HCT116 (cell line): ENCODE measurements at regions not wholly inside any gene's neighbourhood (a gene's known extent, or its start where the extent isn't known, plus 50 kb on each side); places are given as distances from the start of the nearest gene placed in this dataset.

ENCODE experiments used
- ATAC-seq: fragments of 200-7000 bp; cut with Tn5 transposase; 2 replicates; pipeline ENCODE4 v1.9.1; 2020; ENCODE audit warnings: mild to moderate bottlenecking, moderate library complexity
- BruUV-seq: library from RNA; stranded (reverse); fragments of 400-500 nt; replicated peaks from 2 replicates; lab custom pipeline; 2021; lab: Mats Ljungman, UMichigan
- CTCF ChIA-PET: fragments of 300-600 bp; sonication (Branson Sonifier 250); formaldehyde crosslinking; loops from one replicate; lab custom pipeline; 2021; ENCODE audit warnings: antibody characterized with exemption; lab: Charles Lee
- POLR2A ChIA-PET: fragments of 300-600, 350-600 bp; sonication (Branson Sonifier 250); formaldehyde crosslinking; loops from one replicate; lab custom pipeline; 2021; ENCODE audit warnings: antibody characterized with exemption; lab: Charles Lee
- RAD21 ChIA-PET, 2 experiments: fragments of 300-600 bp; sonication (Branson Sonifier 250); formaldehyde crosslinking; loops; one replicate each; lab custom pipeline; 2023; ENCODE audit warnings: low total read pairs in 2 of 2; ENCODE audit not compliant: uncharacterized antibody in 2 of 2, unreplicated experiment in 2 of 2, low non-redundant PET in 1 of 2; lab: Charles Lee
- DNase-seq: peaks from one replicate; pipeline ENCODE4 v3.0.0-alpha.2; 2010; ENCODE audit warnings: low read depth, low spot score
- H2AFZ ChIP-seq: fragments of 200-600 bp; shearing (Covaris generic), sonication (generic); 2 replicates; pipeline ENCODE4 v1.6.1; 2017; ENCODE audit warnings: low read depth, mixed run types, mixed read lengths, antibody characterized with exemption, low read length; ENCODE audit not compliant: poor library complexity, severe bottlenecking
- H3K27ac ChIP-seq: 2 replicates; pipeline ENCODE4 v1.5.1; 2012; ENCODE audit warnings: low read depth, low read length
- H3K27me3 ChIP-seq: fragments of 200-600 bp; sonication (generic); 2 replicates; pipeline ENCODE4 v1.6.1; 2016; ENCODE audit warnings: mixed run types, low read length, mixed read lengths; ENCODE audit not compliant: insufficient read depth
- H3K36me3 ChIP-seq, 2 experiments: fragments of 200-500 bp in 1 of 2; fragments of 200-600 bp in 1 of 2; sonication (Bioruptor generic) in 1 of 2; sonication (generic) in 1 of 2; 2 replicates each; pipeline versions ENCODE4 v1.5.1 to v1.6.1; 2014 to 2016; ENCODE audit warnings: low read length in 2 of 2, inconsistent platforms in 1 of 2, mixed read lengths in 1 of 2, mixed run types in 1 of 2; ENCODE audit not compliant: insufficient read depth in 2 of 2, control insufficient read depth in 1 of 2
- H3K4me1 ChIP-seq, 2 experiments: fragments of 200-600 bp in 1 of 2; sonication (generic) in 1 of 2; 2 replicates each; pipeline versions ENCODE4 v1.5.1 to v1.6.1; 2012 to 2017; ENCODE audit warnings: low read length in 2 of 2, inconsistent platforms in 1 of 2, mild to moderate bottlenecking in 1 of 2, mixed read lengths in 1 of 2, mixed run types in 1 of 2, moderate library complexity in 1 of 2; ENCODE audit not compliant: insufficient read depth in 2 of 2, control insufficient read depth in 1 of 2
- H3K4me2 ChIP-seq: fragments of 200-600 bp; sonication (generic); 2 replicates; pipeline ENCODE4 v1.6.1; 2017; ENCODE audit warnings: mixed run types, low read length, mixed read lengths
- H3K4me3 ChIP-seq, 2 experiments: fragments of 200-600 bp in 1 of 2; sonication (generic) in 1 of 2; replicated peaks in 1 of 2; 2 replicates each; pipeline ENCODE4 v1.5.1; 2011 to 2016; ENCODE audit warnings: low read length in 2 of 2, control low read depth in 1 of 2, low read depth in 1 of 2, mild to moderate bottlenecking in 1 of 2, mixed read lengths in 1 of 2, mixed run types in 1 of 2
- H3K79me2 ChIP-seq: fragments of 200-600 bp; sonication (generic); 2 replicates; pipeline ENCODE4 v1.6.1; 2017; ENCODE audit warnings: mild to moderate bottlenecking, mixed run types, low read length, moderate library complexity, mixed read lengths; ENCODE audit not compliant: insufficient read depth
- H3K9ac ChIP-seq: fragments of 200-600 bp; sonication (generic); 2 replicates; pipeline ENCODE4 v1.6.1; 2016; ENCODE audit warnings: low read length, mixed read lengths
- H3K9me2 ChIP-seq: fragments of 200-600 bp; sonication (generic), shearing (Covaris generic); 2 replicates; pipeline ENCODE4 v1.6.1; 2017; ENCODE audit warnings: mixed run types, mild to moderate bottlenecking, moderate library complexity; ENCODE audit not compliant: insufficient read depth
- H3K9me3 ChIP-seq, 2 experiments: fragments of 200-500 bp in 1 of 2; fragments of 200-600 bp in 1 of 2; sonication (Bioruptor generic) in 1 of 2; sonication (generic) in 1 of 2; 2 replicates each; pipeline ENCODE4 v1.6.1; 2014 to 2017; ENCODE audit warnings: low read length in 2 of 2, mixed read lengths in 2 of 2, inconsistent platforms in 1 of 2, low read depth in 1 of 2, mild to moderate bottlenecking in 1 of 2, mixed run types in 1 of 2, moderate library complexity in 1 of 2; ENCODE audit not compliant: control insufficient read depth in 1 of 2, insufficient read depth in 1 of 2
- H4K20me1 ChIP-seq: fragments of 200-600 bp; sonication (generic), shearing (Covaris generic); 2 replicates; pipeline ENCODE4 v1.6.1; 2017; ENCODE audit warnings: mixed run types, mild to moderate bottlenecking, moderate library complexity; ENCODE audit not compliant: insufficient read depth
- CBX3 ChIP-seq: IDR thresholded peaks from 2 replicates; pipeline ENCODE4 v1.6.1; 2012; ENCODE audit warnings: low read depth
- EZH2 ChIP-seq: fragments of 200-600 bp; sonication (generic); IDR thresholded peaks from 2 replicates; pipeline ENCODE4 v1.6.1; 2017; ENCODE audit warnings: antibody characterized with exemption, mixed run types
- JUND ChIP-seq: IDR thresholded peaks from 2 replicates; pipeline ENCODE4 v1.6.1; 2012
- POLR2A ChIP-seq: IDR thresholded peaks from 2 replicates; pipeline ENCODE4 v1.7.0; 2011; ENCODE audit warnings: borderline replicate concordance; ENCODE audit not compliant: insufficient read depth, insufficient read length; ENCODE audit errors: extremely low read depth
- SIN3A ChIP-seq: IDR thresholded peaks from 2 replicates; pipeline ENCODE4 v1.6.1; 2012; ENCODE audit warnings: low read depth
- SRF ChIP-seq: IDR thresholded peaks from 2 replicates; pipeline ENCODE4 v1.6.1; 2012; ENCODE audit warnings: low read depth
- intact Hi-C: fragments of 100-400 bp; cut with micrococcal nuclease; formaldehyde crosslinking; loops from 2 replicates; pipeline ENCODE4 v1.10.0; 2022
- TF ChIP-seq, protein P1 (sequence below): IDR thresholded peaks from 2 replicates; pipeline ENCODE4 v1.6.1; 2012
- TF ChIP-seq, protein P2 (sequence below): IDR thresholded peaks from 2 replicates; pipeline ENCODE4 v1.6.1; 2012; ENCODE audit warnings: low read depth
- TF ChIP-seq, protein P3 (sequence below): IDR thresholded peaks from 2 replicates; pipeline ENCODE4 v1.6.1; 2011; ENCODE audit warnings: mild to moderate bottlenecking, low read length, moderate library complexity; ENCODE audit not compliant: insufficient replicate concordance; ENCODE audit errors: extremely low read depth

DNA sequence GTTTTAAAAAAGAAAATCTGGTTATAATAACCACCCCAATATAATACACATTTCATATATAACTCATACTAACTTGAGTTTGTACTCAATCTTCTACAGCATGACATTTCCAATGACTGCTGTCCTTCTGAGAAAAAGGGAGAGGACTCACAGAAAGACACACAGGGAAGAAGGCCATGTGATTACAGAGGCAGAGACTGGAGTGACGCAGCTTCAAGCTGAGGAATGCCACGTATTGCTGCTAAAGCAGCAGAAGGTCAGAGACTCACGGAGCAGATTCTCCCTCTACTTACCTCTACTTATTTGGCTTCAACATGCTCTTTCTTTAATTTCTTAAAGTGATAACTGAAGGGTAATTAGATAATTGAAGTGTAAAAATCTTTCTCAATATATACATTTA, 753.5 kb upstream of the PKDCC start:
- Histone ChIP-seq H3K4me2 (no peak overlapping the region), H3K36me3 (no peaks in the 10 kb centered on the region), H3K9me3 (no peaks in the 10 kb centered on the region; a peak in 1 of 4 replicates), H3K79me2 (no peaks in the 10 kb centered on the region), H3K9ac (no peak overlapping the region), H3K9me2 (no peaks in the 10 kb centered on the region), H3K27ac (no peak overlapping the region), H3K4me3 (no peak overlapping the region), H3K27me3 (no peaks in the 10 kb centered on the region), H3K4me1 (no peaks in the 10 kb centered on the region), H4K20me1 (no peaks in the 10 kb centered on the region), H2AFZ (no peak overlapping the region)
- ChIA-PET RAD21 (no interaction called here), CTCF (no interaction called here), POLR2A (no interaction called here)
- DNase-seq (no peak), ATAC-seq (no peak)
- intact Hi-C loops, result no loop called here
- BruUV-seq, result no TSS peak
- TF ChIP-seq, protein P1, sequence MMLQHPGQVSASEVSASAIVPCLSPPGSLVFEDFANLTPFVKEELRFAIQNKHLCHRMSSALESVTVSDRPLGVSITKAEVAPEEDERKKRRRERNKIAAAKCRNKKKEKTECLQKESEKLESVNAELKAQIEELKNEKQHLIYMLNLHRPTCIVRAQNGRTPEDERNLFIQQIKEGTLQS, result no peak
- TF ChIP-seq POLR2A (no peak), SIN3A (no peak), CBX3 (no peak)
- TF ChIP-seq, protein P2, sequence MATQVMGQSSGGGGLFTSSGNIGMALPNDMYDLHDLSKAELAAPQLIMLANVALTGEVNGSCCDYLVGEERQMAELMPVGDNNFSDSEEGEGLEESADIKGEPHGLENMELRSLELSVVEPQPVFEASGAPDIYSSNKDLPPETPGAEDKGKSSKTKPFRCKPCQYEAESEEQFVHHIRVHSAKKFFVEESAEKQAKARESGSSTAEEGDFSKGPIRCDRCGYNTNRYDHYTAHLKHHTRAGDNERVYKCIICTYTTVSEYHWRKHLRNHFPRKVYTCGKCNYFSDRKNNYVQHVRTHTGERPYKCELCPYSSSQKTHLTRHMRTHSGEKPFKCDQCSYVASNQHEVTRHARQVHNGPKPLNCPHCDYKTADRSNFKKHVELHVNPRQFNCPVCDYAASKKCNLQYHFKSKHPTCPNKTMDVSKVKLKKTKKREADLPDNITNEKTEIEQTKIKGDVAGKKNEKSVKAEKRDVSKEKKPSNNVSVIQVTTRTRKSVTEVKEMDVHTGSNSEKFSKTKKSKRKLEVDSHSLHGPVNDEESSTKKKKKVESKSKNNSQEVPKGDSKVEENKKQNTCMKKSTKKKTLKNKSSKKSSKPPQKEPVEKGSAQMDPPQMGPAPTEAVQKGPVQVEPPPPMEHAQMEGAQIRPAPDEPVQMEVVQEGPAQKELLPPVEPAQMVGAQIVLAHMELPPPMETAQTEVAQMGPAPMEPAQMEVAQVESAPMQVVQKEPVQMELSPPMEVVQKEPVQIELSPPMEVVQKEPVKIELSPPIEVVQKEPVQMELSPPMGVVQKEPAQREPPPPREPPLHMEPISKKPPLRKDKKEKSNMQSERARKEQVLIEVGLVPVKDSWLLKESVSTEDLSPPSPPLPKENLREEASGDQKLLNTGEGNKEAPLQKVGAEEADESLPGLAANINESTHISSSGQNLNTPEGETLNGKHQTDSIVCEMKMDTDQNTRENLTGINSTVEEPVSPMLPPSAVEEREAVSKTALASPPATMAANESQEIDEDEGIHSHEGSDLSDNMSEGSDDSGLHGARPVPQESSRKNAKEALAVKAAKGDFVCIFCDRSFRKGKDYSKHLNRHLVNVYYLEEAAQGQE, result no peak

DNA sequence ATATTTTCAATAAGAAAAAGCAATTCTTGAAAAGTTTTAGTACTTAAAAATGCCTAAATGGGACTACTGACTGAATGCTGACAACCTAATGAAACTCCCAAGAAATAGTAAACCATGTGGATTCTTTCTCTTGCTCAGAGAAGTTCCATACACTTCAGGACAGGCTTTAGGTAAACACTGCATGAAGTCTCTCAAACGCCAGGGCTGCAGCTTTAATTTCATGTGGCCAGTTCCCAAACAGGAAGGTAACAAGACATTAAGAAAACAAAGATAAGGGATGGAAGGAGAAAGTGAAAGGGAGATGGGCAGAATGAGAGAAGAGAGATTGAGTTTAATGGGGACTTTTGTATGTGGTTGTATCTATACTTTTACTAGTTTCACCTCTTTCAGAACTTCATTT, 734.7 kb upstream of the PKDCC start:
- Histone ChIP-seq H3K4me2 (no peak overlapping the region), H2AFZ (no peak overlapping the region), H3K4me3 (no peak overlapping the region), H4K20me1 (no peaks in the 10 kb centered on the region), H3K27me3 (no peaks in the 10 kb centered on the region), H3K4me1 (no peaks in the 10 kb centered on the region), H3K9me3 (peaks cover 0 to 3% of the 10 kb centered on the region in 2 experiments; a peak in 3 of 4 replicates), H3K9me2 (no peaks in the 10 kb centered on the region), H3K27ac (no peak overlapping the region), H3K36me3 (no peaks in the 10 kb centered on the region), H3K9ac (no peak overlapping the region), H3K79me2 (no peaks in the 10 kb centered on the region)
- BruUV-seq, result no TSS peak
- intact Hi-C loops, result no loop called here
- DNase-seq, result no peak
- ChIA-PET CTCF (no interaction called here), POLR2A (no interaction called here), RAD21 (no interaction called here)
- no peak for ATAC-seq
- TF ChIP-seq, protein P2, result no peak
- TF ChIP-seq JUND (no peak), EZH2 (no peak), SRF (no peak)
- TF ChIP-seq, protein P3, sequence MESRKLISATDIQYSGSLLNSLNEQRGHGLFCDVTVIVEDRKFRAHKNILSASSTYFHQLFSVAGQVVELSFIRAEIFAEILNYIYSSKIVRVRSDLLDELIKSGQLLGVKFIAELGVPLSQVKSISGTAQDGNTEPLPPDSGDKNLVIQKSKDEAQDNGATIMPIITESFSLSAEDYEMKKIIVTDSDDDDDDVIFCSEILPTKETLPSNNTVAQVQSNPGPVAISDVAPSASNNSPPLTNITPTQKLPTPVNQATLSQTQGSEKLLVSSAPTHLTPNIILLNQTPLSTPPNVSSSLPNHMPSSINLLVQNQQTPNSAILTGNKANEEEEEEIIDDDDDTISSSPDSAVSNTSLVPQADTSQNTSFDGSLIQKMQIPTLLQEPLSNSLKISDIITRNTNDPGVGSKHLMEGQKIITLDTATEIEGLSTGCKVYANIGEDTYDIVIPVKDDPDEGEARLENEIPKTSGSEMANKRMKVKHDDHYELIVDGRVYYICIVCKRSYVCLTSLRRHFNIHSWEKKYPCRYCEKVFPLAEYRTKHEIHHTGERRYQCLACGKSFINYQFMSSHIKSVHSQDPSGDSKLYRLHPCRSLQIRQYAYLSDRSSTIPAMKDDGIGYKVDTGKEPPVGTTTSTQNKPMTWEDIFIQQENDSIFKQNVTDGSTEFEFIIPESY, result no peak
